22Rv1 (cell line): ENCODE measurements at regions not wholly inside any gene's neighbourhood (a gene's known extent, or its start where the extent isn't known, plus 50 kb on each side); places are given as distances from the start of the nearest gene placed in this dataset.

Experiments used
- H3K27ac ChIP-seq: fragments of 450-650 bp; 2 replicates; pipeline ENCODE4 v1.5.1; 2017
- ZFX ChIP-seq: fragments of 450-650 bp; IDR thresholded peaks from 2 replicates; pipeline ENCODE4 v1.6.1; 2017; ENCODE audit warnings: antibody characterized with exemption, borderline replicate concordance
- TF ChIP-seq, protein P1 (sequence below): fragments of 450-650 bp; IDR thresholded peaks from 2 replicates; pipeline ENCODE4 v1.5.1; 2017; ENCODE audit warnings: mild to moderate bottlenecking

DNA sequence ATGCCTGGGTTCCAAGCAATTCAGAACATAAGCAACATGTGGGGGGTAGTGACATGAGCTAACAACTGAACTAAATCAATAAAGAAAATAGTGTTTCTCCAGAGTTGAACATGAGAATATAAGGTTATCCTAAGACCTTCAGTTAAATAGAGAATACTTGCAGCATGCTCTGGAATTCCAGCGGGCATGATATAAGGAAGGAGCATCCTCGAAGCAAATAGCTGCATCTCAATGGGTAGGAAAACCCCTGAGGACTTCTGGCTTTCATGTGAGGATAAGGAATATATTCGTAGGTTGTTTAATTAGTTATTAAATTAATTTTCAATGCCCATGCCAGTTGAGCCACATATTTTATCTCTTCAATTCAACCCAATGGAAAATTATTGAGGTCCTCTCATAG is 631.2 kb upstream of the EPHA7 start:
- no peak overlapping the region for H3K27ac ChIP-seq
- TF ChIP-seq, protein P1, sequence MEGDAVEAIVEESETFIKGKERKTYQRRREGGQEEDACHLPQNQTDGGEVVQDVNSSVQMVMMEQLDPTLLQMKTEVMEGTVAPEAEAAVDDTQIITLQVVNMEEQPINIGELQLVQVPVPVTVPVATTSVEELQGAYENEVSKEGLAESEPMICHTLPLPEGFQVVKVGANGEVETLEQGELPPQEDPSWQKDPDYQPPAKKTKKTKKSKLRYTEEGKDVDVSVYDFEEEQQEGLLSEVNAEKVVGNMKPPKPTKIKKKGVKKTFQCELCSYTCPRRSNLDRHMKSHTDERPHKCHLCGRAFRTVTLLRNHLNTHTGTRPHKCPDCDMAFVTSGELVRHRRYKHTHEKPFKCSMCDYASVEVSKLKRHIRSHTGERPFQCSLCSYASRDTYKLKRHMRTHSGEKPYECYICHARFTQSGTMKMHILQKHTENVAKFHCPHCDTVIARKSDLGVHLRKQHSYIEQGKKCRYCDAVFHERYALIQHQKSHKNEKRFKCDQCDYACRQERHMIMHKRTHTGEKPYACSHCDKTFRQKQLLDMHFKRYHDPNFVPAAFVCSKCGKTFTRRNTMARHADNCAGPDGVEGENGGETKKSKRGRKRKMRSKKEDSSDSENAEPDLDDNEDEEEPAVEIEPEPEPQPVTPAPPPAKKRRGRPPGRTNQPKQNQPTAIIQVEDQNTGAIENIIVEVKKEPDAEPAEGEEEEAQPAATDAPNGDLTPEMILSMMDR, result no peak
- TF ChIP-seq ZFX, result no peak

DNA sequence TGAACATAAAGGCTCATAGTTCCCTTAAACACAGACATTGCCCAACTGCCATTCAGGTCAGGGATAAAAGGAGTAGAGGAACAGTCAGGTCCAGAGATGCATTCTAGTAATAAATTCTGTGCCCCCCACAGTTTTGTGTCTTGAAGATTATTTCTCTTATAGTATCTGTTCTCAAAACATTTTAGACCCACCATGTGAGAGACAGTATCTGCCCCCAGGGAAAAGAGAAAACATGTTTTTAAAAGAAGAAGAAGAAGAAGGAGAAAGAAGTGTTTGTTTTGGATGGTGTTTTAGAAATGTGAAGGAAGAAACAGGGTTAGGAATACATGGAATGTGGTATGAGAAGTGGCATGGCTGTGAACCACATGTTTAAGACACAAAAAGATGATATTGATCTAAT is 629.6 kb upstream of the EPHA7 start:
- TF ChIP-seq, protein P1, result no peak
- no peak for TF ChIP-seq ZFX
- no peak overlapping the region for H3K27ac ChIP-seq

DNA sequence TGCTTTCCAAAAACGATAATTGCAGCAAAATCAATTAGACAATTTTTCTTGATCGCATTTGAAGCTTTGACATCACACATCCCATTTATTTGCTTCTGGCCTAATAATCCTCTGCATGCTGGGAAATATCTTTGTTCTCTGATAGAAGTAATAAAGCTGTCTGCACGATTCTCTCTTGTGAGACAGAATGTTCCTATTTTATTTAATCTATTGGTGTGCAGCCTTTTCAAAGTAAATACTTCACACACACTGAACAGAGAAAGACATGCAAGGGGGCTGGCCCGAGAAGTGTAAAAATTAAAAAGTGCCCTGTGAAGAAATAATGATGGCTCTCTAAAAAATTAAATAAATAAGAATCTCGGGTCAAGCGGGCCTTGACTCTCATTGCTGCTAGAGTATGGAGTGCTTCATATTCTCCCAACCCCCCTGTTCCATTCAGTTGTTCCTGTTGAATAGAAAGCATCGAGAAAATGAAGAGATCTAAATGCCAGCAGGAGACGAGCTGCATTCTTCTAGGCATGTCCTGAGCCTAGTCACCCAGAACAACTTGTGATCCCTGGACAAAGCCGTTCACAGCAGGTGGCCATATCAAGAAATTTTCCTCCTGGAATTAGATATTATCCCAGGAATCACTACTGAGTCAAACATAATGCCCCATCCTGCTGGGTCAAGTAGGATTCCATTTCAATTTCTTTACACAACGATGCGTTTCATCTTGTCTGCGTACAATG is 625.9 kb upstream of the EPHA7 start:
- no peak for TF ChIP-seq ZFX
- no peak overlapping the region for H3K27ac ChIP-seq

DNA sequence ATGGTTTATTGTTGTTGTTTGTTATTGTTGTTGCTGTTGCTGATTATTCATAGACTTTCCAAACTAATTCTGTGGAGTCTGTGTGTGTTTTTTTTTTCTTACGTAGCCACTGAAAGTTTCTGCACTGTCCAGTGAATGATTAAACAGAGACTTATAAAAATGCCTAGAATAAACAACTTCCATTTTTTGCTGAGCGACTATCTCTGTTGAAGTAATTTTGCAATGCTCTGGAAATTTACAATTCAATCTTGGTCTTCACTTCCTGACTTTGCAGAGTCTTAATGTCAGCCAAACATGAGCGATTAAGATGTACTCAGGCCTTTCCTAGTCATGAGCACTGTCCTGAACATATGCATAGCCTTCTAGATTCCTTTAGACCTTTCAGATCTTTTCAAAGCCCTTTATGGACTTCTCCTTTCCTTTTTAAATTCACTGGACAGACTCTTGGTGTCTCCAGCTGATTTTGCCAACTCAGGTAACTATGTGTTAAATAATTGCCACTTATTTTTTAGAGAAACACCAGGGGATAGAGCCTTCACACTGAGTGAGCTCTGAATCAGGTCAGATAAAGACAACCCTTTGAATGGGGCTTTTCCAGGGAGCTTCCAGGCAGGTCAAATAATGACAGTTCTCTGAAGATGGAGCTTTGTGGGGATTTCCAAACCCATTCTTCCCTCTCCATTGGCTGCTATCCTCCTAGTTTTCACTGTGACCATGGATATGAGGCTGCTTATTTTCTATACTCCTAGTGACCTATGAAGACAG is 622.8 kb upstream of the EPHA7 start:
- TF ChIP-seq, protein P1, result no peak
- no peak for TF ChIP-seq ZFX
- no peak overlapping the region for H3K27ac ChIP-seq

DNA sequence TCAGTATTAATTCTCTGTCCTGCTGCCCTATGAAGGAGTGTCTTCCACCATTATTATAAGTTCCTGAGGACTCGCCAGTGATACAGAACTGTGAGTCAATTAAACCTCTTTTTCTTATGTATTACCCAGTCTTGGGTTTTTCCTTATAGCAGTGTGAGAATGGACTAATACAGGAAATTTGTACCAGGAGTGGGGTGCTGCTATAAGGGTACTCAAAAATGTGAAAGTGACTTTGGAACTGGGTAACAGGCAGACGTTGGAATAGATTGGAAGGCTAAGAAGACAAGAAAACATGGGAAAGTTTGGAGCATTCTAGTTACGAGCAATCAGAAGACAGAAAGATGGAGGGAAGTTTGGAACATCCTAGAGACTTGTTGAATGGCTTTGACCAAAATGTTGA is 616.7 kb upstream of the EPHA7 start:
- no peak overlapping the region for H3K27ac ChIP-seq
- TF ChIP-seq ZFX, result no peak
- TF ChIP-seq, protein P1, result no peak

DNA sequence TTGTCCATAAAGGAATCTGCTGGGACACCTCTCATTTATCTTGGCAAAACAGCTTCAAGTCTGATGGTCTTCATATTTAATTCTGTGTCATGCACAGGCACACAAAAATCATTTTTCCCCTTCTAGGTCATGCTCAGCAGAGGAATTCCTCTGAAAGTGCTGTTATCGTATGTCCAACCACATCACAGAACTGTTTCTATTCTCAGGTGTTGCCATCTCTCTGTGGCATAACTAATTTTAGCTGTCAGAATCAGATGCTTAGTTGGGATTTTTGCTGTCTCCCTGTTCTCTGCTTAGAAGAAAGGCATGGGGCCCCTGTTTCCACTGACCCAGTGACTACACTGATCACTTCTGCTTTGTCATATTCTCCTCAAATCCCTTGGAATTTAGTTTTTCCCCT is 608.0 kb upstream of the EPHA7 start:
- no peak overlapping the region for H3K27ac ChIP-seq
- no peak for TF ChIP-seq ZFX
- TF ChIP-seq, protein P1, result no peak

DNA sequence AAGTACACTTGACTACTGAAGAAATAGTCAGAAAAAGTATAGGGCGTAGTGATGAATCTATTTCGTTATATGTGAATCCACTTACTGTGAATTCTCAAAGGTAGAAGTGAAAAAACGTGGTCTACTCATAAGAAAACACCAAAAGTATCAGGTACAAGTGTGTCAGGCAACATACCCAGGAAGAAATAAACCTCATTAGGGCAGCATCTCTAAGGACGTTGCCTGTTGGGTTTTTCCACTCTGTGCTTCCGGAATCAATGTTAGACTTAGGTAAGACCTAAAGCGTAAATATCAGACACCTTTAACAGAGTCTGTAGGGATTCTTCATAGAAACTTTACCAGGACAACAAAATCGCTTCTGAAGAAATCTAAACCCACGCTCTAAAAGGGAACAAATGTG is 607.2 kb upstream of the EPHA7 start:
- no peak overlapping the region for H3K27ac ChIP-seq
- TF ChIP-seq, protein P1, result no peak
- TF ChIP-seq ZFX, result no peak
